ENCODE measurements at regions not wholly inside any gene's neighbourhood (a gene's known extent, or its start where the extent isn't known, plus 50 kb on each side); places are given as distances from the start of the nearest gene placed in this dataset.

DNA sequence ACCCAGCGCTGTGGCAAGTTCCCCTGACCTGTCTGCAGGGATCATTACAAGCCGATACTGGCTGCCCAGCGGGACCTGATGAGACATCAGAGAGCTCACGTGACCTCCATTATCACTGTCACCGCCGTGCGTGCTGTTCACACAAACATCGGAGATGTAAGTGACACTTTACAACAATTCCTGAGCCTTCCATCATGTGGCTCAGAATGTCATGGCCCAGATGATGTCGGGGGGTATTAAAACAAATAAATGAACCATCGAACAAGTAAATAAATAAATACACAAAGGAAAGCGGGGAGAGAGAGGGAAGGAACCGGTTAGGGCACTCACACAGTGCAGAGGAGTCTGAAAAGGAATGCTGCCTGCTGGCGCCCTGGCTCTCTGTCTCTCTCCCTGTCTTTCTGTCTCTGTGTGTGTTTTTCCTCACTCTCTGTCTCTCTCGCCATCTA is 195.1 kb downstream of the BMP7 start:
- TF ChIP-seq, protein P1, sequence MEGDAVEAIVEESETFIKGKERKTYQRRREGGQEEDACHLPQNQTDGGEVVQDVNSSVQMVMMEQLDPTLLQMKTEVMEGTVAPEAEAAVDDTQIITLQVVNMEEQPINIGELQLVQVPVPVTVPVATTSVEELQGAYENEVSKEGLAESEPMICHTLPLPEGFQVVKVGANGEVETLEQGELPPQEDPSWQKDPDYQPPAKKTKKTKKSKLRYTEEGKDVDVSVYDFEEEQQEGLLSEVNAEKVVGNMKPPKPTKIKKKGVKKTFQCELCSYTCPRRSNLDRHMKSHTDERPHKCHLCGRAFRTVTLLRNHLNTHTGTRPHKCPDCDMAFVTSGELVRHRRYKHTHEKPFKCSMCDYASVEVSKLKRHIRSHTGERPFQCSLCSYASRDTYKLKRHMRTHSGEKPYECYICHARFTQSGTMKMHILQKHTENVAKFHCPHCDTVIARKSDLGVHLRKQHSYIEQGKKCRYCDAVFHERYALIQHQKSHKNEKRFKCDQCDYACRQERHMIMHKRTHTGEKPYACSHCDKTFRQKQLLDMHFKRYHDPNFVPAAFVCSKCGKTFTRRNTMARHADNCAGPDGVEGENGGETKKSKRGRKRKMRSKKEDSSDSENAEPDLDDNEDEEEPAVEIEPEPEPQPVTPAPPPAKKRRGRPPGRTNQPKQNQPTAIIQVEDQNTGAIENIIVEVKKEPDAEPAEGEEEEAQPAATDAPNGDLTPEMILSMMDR (IDR thresholded peaks at IDR 0.05; ENCODE audit: low read depth, low read length, poor library complexity, severe bottlenecking) = no peak
- no peak for TF ChIP-seq EZH2phosphoT487 (IDR thresholded peaks at IDR 0.05; ENCODE audit: borderline replicate concordance, low read length)
